HepG2 (cell line): ENCODE measurements at regions not wholly inside any gene's neighbourhood (a gene's known extent, or its start where the extent isn't known, plus 50 kb on each side); places are given as distances from the start of the nearest gene placed in this dataset.

ENCODE experiments used
- ATAC-seq: fragments of 200-7000 bp; cut with Tn5 transposase; 3 replicates; pipeline ENCODE4 v1.9.1; 2020; ENCODE audit warnings: mild to moderate bottlenecking, moderate library complexity
- BruUV-seq: library from RNA; stranded (reverse); fragments of 400-500 nt; replicated peaks from 2 replicates; lab custom pipeline; 2021; lab: Mats Ljungman, UMichigan
- CTCF ChIA-PET: fragments of 300-600 bp; formaldehyde crosslinking; extraction: SDS; loops from one replicate; lab custom pipeline; 2021; ENCODE audit warnings: low total read pairs, inconsistent platforms, low intra/inter-chr PET ratio; lab: Yijun Ruan, JAX
- POLR2A ChIA-PET: fragments of 350-600 bp; sonication (Branson Sonifier 250); formaldehyde crosslinking; loops from one replicate; lab custom pipeline; 2020; ENCODE audit warnings: antibody characterized with exemption, inconsistent platforms; lab: Yijun Ruan, JAX
- DNase-seq: peaks from one replicate; pipeline ENCODE4 v3.0.0-alpha.2; 2015; ENCODE audit warnings: low spot score
- FAIRE-seq: peaks from 3 replicates; lab custom pipeline; 2011; peaks lifted over from hg19 to GRCh38; lab: Jason Lieb, UNC
- H2AFZ ChIP-seq: one replicate; pipeline ENCODE4 v1.6.1; 2011; ENCODE audit warnings: low read length, inconsistent platforms
- H3K27ac ChIP-seq: fragments of 300-600 bp; 3 replicates; pipeline ENCODE4 v1.8.0; 2011; ENCODE audit warnings: mixed run types, mild to moderate bottlenecking, mixed read lengths, low read length, inconsistent platforms; ENCODE audit not compliant: insufficient read depth; ENCODE audit errors: extremely low read length
- H3K27me3 ChIP-seq, 2 experiments: fragments of 200-600 bp in 1 of 2; 2 replicates in 1 of 2; 3 replicates in 1 of 2; pipeline versions ENCODE4 v1.6.0 to v1.8.0; 2011; ENCODE audit warnings: low read length in 2 of 2, mild to moderate bottlenecking in 2 of 2, moderate library complexity in 2 of 2, inconsistent platforms in 1 of 2; ENCODE audit not compliant: insufficient read depth in 2 of 2, control insufficient read depth in 1 of 2
- H3K36me3 ChIP-seq, 2 experiments: fragments of 200-600 bp in 1 of 2; replicated peaks in 1 of 2; 2 replicates in 1 of 2; 3 replicates in 1 of 2; pipeline versions ENCODE4 v1.5.1 to v1.8.0; 2011; ENCODE audit warnings: low read length in 2 of 2, inconsistent platforms in 1 of 2; ENCODE audit not compliant: insufficient read depth in 2 of 2, control insufficient read depth in 1 of 2
- H3K4me1 ChIP-seq: 2 replicates; pipeline ENCODE4 v1.5.1; 2012; ENCODE audit warnings: low read length, inconsistent platforms; ENCODE audit not compliant: insufficient read depth
- H3K4me2 ChIP-seq: 2 replicates; pipeline ENCODE4 v1.6.0; 2011; ENCODE audit warnings: low read depth, low read length, inconsistent platforms
- H3K4me3 ChIP-seq, 3 experiments: fragments of 200-600 bp in 1 of 3; sonication (generic), shearing (Covaris generic) in 1 of 3; replicated peaks in 1 of 3; 2 replicates each; pipeline ENCODE4 v1.5.1; 2011 to 2016; ENCODE audit warnings: low read length in 3 of 3, inconsistent platforms in 2 of 3, low read depth in 2 of 3, mild to moderate bottlenecking in 2 of 3, control low read depth in 1 of 3, mixed read lengths in 1 of 3; ENCODE audit not compliant: insufficient read depth in 1 of 3
- H3K79me2 ChIP-seq: one replicate; pipeline ENCODE4 v1.6.1; 2011; ENCODE audit warnings: low read length, inconsistent platforms; ENCODE audit not compliant: insufficient read depth
- H3K9ac ChIP-seq: 2 replicates; pipeline ENCODE4 v1.6.0; 2011; ENCODE audit warnings: mild to moderate bottlenecking, low read depth, low read length, inconsistent platforms; ENCODE audit not compliant: insufficient read depth
- H3K9me3 ChIP-seq: 2 replicates; pipeline ENCODE4 v1.5.1; 2012; ENCODE audit warnings: mild to moderate bottlenecking, low read length
- H4K20me1 ChIP-seq: 2 replicates; pipeline ENCODE4 v1.6.0; 2011; ENCODE audit warnings: inconsistent platforms, mild to moderate bottlenecking, low read length, moderate library complexity; ENCODE audit not compliant: insufficient read depth
- KAT2B ChIP-seq: fragments of 150-350 bp; IDR thresholded peaks from 2 replicates; pipeline ENCODE4 v1.6.1; 2014; ENCODE audit warnings: low read depth, low read length, borderline replicate concordance
- POLR2AphosphoS2 ChIP-seq: IDR thresholded peaks from 2 replicates; pipeline ENCODE4 v1.6.1; 2011; ENCODE audit warnings: low read depth, low read length, improper control_type of control experiment
- U2AF1 ChIP-seq: fragments of 200-400 bp; formaldehyde crosslinking; optimal IDR thresholded peaks from 2 replicates; pipeline ENCODE3; 2017; ENCODE audit warnings: mild to moderate bottlenecking, low read depth, low read length
- ZBTB10 ChIP-seq: sonication (generic); formaldehyde crosslinking; IDR thresholded peaks from 2 replicates; pipeline ENCODE4 v1.4.0; 2020; ENCODE audit warnings: missing genetic modification reagents, borderline replicate concordance
- ZC3H4 ChIP-seq: sonication (generic); formaldehyde crosslinking; IDR thresholded peaks from 2 replicates; pipeline ENCODE4 v1.4.0; 2020; ENCODE audit warnings: missing genetic modification reagents, borderline replicate concordance
- ZFP90 ChIP-seq: sonication (generic); formaldehyde crosslinking; IDR thresholded peaks from 2 replicates; pipeline ENCODE4 v1.8.0; 2022; ENCODE audit warnings: missing genetic modification reagents, mild to moderate bottlenecking, inconsistent platforms, borderline replicate concordance
- ZNF367 ChIP-seq: sonication (generic); formaldehyde crosslinking; IDR thresholded peaks from 2 replicates; pipeline ENCODE4 v1.4.0; 2020; ENCODE audit warnings: missing genetic modification reagents, borderline replicate concordance
- ZNF407 ChIP-seq: sonication (generic); formaldehyde crosslinking; IDR thresholded peaks from one replicate; pipeline ENCODE4 v1.5.1; 2020; ENCODE audit warnings: mild to moderate bottlenecking, missing genetic modification reagents; ENCODE audit errors: not compliant biosample characterization
- ZNF7 ChIP-seq: IDR thresholded peaks from 2 replicates; pipeline ENCODE4 v1.6.1; 2016; ENCODE audit warnings: missing biosample characterization, missing genetic modification reagents
- ZNF746 ChIP-seq: sonication (generic); formaldehyde crosslinking; IDR thresholded peaks from 2 replicates; pipeline ENCODE4 v1.8.0; 2022; ENCODE audit warnings: mild to moderate bottlenecking, missing genetic modification reagents
- WGBS: methylation state at CpG from one replicate; pipeline ENCODE4 v1.1.6; 2017; ENCODE audit warnings: low lambda C conversion rate; 5-methylcytosine and 5-hydroxymethylcytosine counted together
- in situ Hi-C: cut with HindIII; loops from 2 replicates; pipeline ENCODE4 v1.10.0; 2017; ENCODE audit warnings: low pct_unique_long_range_greater_than_20kb; ENCODE audit not compliant: extremely low pct_ligation_motif_present
- intact Hi-C: fragments of 100-400 bp; cut with micrococcal nuclease; formaldehyde crosslinking; loops from one replicate; pipeline ENCODE4 v1.10.0; 2022; ENCODE audit not compliant: unreplicated experiment

- BruUV-seq: no TSS peak
- Histone ChIP-seq H3K79me2 (no peaks in the 10 kb centered on the region), H3K27me3 (no peaks in the 10 kb centered on the region), H3K36me3 (no peaks in the 10 kb centered on the region)
- WGBS: 3% methylated on average over 3 of the region's 3 CpGs
- no peak for DNase-seq
- TF ChIP-seq ZBTB10 (CRISPR knock-in tag): no peak
- no peak for TF ChIP-seq ZNF7 (CRISPR knock-in tag)
- no peak for TF ChIP-seq ZNF407 (CRISPR knock-in tag)
- TF ChIP-seq ZNF367 (CRISPR knock-in tag): no peak
- TF ChIP-seq ZNF746 (CRISPR knock-in tag): no peak
- no peak for TF ChIP-seq ZFP90 (CRISPR knock-in tag)
- TF ChIP-seq POLR2AphosphoS2: no peak
- TF ChIP-seq KAT2B: no peak
- TF ChIP-seq ZC3H4 (CRISPR knock-in tag): no peak
- TF ChIP-seq U2AF1: no peak
- TF ChIP-seq, all 625 proteins: peak for 0
- no peaks in the 10 kb centered on the region for H3K9me3 ChIP-seq
- no peak overlapping the region for H3K9ac ChIP-seq
- H3K4me3 ChIP-seq: no peak overlapping the region
- ATAC-seq (no peak), FAIRE-seq (no peak)
- CTCF ChIA-PET: no interaction called here
- no peak overlapping the region for H3K27ac ChIP-seq
- no peaks in the 10 kb centered on the region for H3K4me1 ChIP-seq
- no peak overlapping the region for H2AFZ ChIP-seq
- intact Hi-C loops (no loop called here), in situ Hi-C loops (no loop called here)
- POLR2A ChIA-PET: no interaction called here
- H4K20me1 ChIP-seq: no peaks in the 10 kb centered on the region
- no peak overlapping the region for H3K4me2 ChIP-seq
These were observed 438.5 kb upstream of the CITED2 start for GRCh38 chr6:139812939-139813338.
